Smooth muscle cell (in vitro differentiated cells): ENCODE measurements at regions not wholly inside any gene's neighbourhood (a gene's known extent, or its start where the extent isn't known, plus 50 kb on each side); places are given as distances from the start of the nearest gene placed in this dataset.

Experiments
- DNase-seq: peaks from one replicate; lab custom pipeline; 2025; ENCODE audit not compliant: unreplicated experiment; lab: John Stamatoyannopoulos, UW
- H2AFZ ChIP-seq: fragments of 200-600 bp; sonication (generic); 2 replicates; pipeline ENCODE4 v1.6.0; 2016; ENCODE audit warnings: antibody characterized with exemption, low read depth, mild to moderate bottlenecking
- H3F3A ChIP-seq: fragments of 200-600 bp; sonication (generic); 2 replicates; pipeline ENCODE4 v1.6.0; 2017; ENCODE audit warnings: antibody characterized with exemption, low read depth
- H3K27ac ChIP-seq: fragments of 200-600 bp; sonication (generic); 2 replicates; pipeline ENCODE4 v1.5.1; 2016; ENCODE audit warnings: low read depth, mild to moderate bottlenecking
- H3K27me3 ChIP-seq: fragments of 200-600 bp; sonication (generic); 2 replicates; pipeline ENCODE4 v1.6.1; 2016; ENCODE audit warnings: low read depth, mild to moderate bottlenecking
- H3K36me3 ChIP-seq: fragments of 200-600 bp; sonication (generic); 2 replicates; pipeline ENCODE4 v1.5.1; 2016; ENCODE audit warnings: low read depth
- H3K4me1 ChIP-seq: fragments of 200-600 bp; sonication (generic); 2 replicates; pipeline ENCODE4 v1.5.1; 2016; ENCODE audit warnings: low read depth
- H3K4me2 ChIP-seq: fragments of 200-600 bp; sonication (generic); 2 replicates; pipeline ENCODE4 v1.6.0; 2016; ENCODE audit warnings: mild to moderate bottlenecking
- H3K4me3 ChIP-seq: fragments of 200-600 bp; sonication (generic); 2 replicates; pipeline ENCODE4 v1.5.1; 2016; ENCODE audit warnings: mild to moderate bottlenecking
- H3K79me2 ChIP-seq: fragments of 200-600 bp; sonication (generic); 2 replicates; pipeline ENCODE4 v1.6.0; 2016; ENCODE audit warnings: low read depth, mild to moderate bottlenecking
- H3K9ac ChIP-seq: fragments of 200-600 bp; sonication (generic); 2 replicates; pipeline ENCODE4 v1.6.0; 2016; ENCODE audit warnings: low read depth
- H3K9me3 ChIP-seq: fragments of 200-600 bp; sonication (generic); replicated peaks from 2 replicates; pipeline ENCODE4 v1.5.1; 2016; ENCODE audit warnings: low read depth
- H4K20me1 ChIP-seq: fragments of 200-600 bp; sonication (generic); 2 replicates; pipeline ENCODE4 v1.6.0; 2016; ENCODE audit warnings: low read depth
- CTCF ChIP-seq: fragments of 200-600 bp; sonication (generic); IDR thresholded peaks from 2 replicates; pipeline ENCODE4 v1.5.1; 2017; ENCODE audit warnings: borderline replicate concordance, mild to moderate bottlenecking, antibody characterized with exemption; ENCODE audit not compliant: insufficient read depth, poor library complexity, severe bottlenecking
- WGBS: methylation state at CpG from one replicate; pipeline ENCODE4 v1.1.7; 2016; ENCODE audit warnings: low lambda C conversion rate; 5-methylcytosine and 5-hydroxymethylcytosine counted together

- H3K9ac ChIP-seq, result no peak overlapping the region
- H3K4me2 ChIP-seq, result no peak overlapping the region
- no peak for TF ChIP-seq CTCF
- H2AFZ ChIP-seq, result no peak overlapping the region
- peaks cover 6% of the 10 kb centered on the region for H3K27me3 ChIP-seq
- H3K9me3 ChIP-seq, result no peaks in the 10 kb centered on the region
- H3K27ac ChIP-seq, result no peak overlapping the region
- no peaks in the 10 kb centered on the region for H3K36me3 ChIP-seq
- 87% methylated on average over 7 of the region's 7 CpGs for WGBS
- no peaks in the 10 kb centered on the region for H4K20me1 ChIP-seq
- no peaks in the 10 kb centered on the region for H3K4me1 ChIP-seq
- H3K4me3 ChIP-seq, result no peak overlapping the region
- no peaks in the 10 kb centered on the region for H3K79me2 ChIP-seq
- DNase-seq, result no peak
- no peaks in the 10 kb centered on the region for H3F3A ChIP-seq
Measured at GRCh38 chr5:174180639-174181038, 135.1 kb downstream of the NSG2 start.

- Histone ChIP-seq H3F3A (no peaks in the 10 kb centered on the region), H3K27me3 (peaks cover 18% of the 10 kb centered on the region), H3K9ac (no peak overlapping the region), H4K20me1 (no peaks in the 10 kb centered on the region), H3K36me3 (no peaks in the 10 kb centered on the region), H3K4me2 (no peak overlapping the region), H3K27ac (no peak overlapping the region), H3K4me3 (no peak overlapping the region), H3K79me2 (no peaks in the 10 kb centered on the region), H3K4me1 (no peaks in the 10 kb centered on the region), H3K9me3 (no peaks in the 10 kb centered on the region), H2AFZ (no peak overlapping the region)
- TF ChIP-seq CTCF, result no peak
- DNase-seq, result no peak
- WGBS, result 89% methylated on average over 5 of the region's 5 CpGs
Measured at GRCh38 chr5:174182111-174182510, 136.6 kb downstream of the NSG2 start.

- H3K9me3 ChIP-seq, result no peaks in the 10 kb centered on the region
- H3K27ac ChIP-seq, result no peak overlapping the region
- no peak for DNase-seq
- 91% methylated on average over 9 of the region's 9 CpGs for WGBS
- H2AFZ ChIP-seq, result no peak overlapping the region
- H3K79me2 ChIP-seq, result no peaks in the 10 kb centered on the region
- H4K20me1 ChIP-seq, result no peaks in the 10 kb centered on the region
- H3K4me2 ChIP-seq, result no peak overlapping the region
- H3K36me3 ChIP-seq, result no peaks in the 10 kb centered on the region
- no peak for TF ChIP-seq CTCF
- H3K27me3 ChIP-seq, result peaks cover 14% of the 10 kb centered on the region
- no peaks in the 10 kb centered on the region for H3F3A ChIP-seq
- H3K4me1 ChIP-seq, result no peaks in the 10 kb centered on the region
- no peak overlapping the region for H3K9ac ChIP-seq
- H3K4me3 ChIP-seq, result no peak overlapping the region
Measured at GRCh38 chr5:174183701-174184100, 138.2 kb downstream of the NSG2 start.

GRCh38 chr5:174185506-174185905 is 140.0 kb downstream of the NSG2 start:
- WGBS, result 90% methylated on average over 2 of the region's 3 CpGs
- Histone ChIP-seq H3K9me3 (no peaks in the 10 kb centered on the region), H3K27ac (no peak overlapping the region), H3K36me3 (no peaks in the 10 kb centered on the region), H3K4me3 (no peak overlapping the region), H2AFZ (no peak overlapping the region), H3F3A (no peaks in the 10 kb centered on the region), H3K9ac (no peak overlapping the region), H4K20me1 (no peaks in the 10 kb centered on the region), H3K27me3 (peaks cover 13% of the 10 kb centered on the region), H3K79me2 (no peaks in the 10 kb centered on the region), H3K4me1 (no peaks in the 10 kb centered on the region), H3K4me2 (no peak overlapping the region)
- DNase-seq, result no peak
- no peak for TF ChIP-seq CTCF
